ENCODE measurements at regions not wholly inside any gene's neighbourhood (a gene's known extent, or its start where the extent isn't known, plus 50 kb on each side); places are given as distances from the start of the nearest gene placed in this dataset.

- no peak overlapping the region for H3K4me3 Mint-ChIP-seq
- DNase-seq (no peak), ATAC-seq (no peak)
- H3K27ac Mint-ChIP-seq: no peak overlapping the region
- peaks cover 0 to 4% (median 2%) of the 10 kb centered on the region in 5 donors for H3K27me3 Mint-ChIP-seq
- no peaks in the 10 kb centered on the region for H3K36me3 Mint-ChIP-seq
- H3K4me1 ChIP-seq (ENCODE audit: control insufficient read depth in 2 of 2, insufficient read depth in 2 of 2, low read length in 2 of 2): no peaks in the 10 kb centered on the region
- H3K36me3 ChIP-seq (ENCODE audit: control insufficient read depth in 2 of 3, insufficient read depth in 3 of 3, low read length in 3 of 3): no peaks in the 10 kb centered on the region
- H3K27me3 ChIP-seq (ENCODE audit: control insufficient read depth in 2 of 2, insufficient read depth in 2 of 2, low read length in 2 of 2): peaks cover 0 to 3% of the 10 kb centered on the region in 2 donors
- no peak overlapping the region for H3K4me3 ChIP-seq (ENCODE audit: low read length)
- intact Hi-C loops (cut with micrococcal nuclease): no loop called here
- peaks cover 0 to 10% (median 2%) of the 10 kb centered on the region in 11 donors for H3K9me3 Mint-ChIP-seq
- ChIA-PET CTCF (no interaction called here), POLR2A (no interaction called here)
- H3K27ac ChIP-seq (ENCODE audit: low read depth, low read length): no peak overlapping the region
- H3K4me1 Mint-ChIP-seq: peaks cover 0 to 7% (median 0%) of the 10 kb centered on the region in 7 donors
- no peaks in the 10 kb centered on the region for H3K9me3 ChIP-seq (ENCODE audit: control insufficient read depth in 2 of 3, low read length in 3 of 3)
Observed at GRCh38 chr17:13346996-13347762, 254.6 kb downstream of the HS3ST3A1 start.

GRCh38 chr17:13346592-13346991 lies 255.1 kb downstream of the HS3ST3A1 start:
- Histone ChIP-seq H3K9me3 (ENCODE audit: control insufficient read depth in 2 of 3, low read length in 3 of 3) (no peaks in the 10 kb centered on the region), H3K4me1 (ENCODE audit: control insufficient read depth in 2 of 2, insufficient read depth in 2 of 2, low read length in 2 of 2) (no peaks in the 10 kb centered on the region), H3K27me3 (ENCODE audit: control insufficient read depth in 2 of 2, insufficient read depth in 2 of 2, low read length in 2 of 2) (peaks cover 0 to 5% of the 10 kb centered on the region in 2 donors), H3K4me3 (ENCODE audit: low read length) (no peak overlapping the region), H3K27ac (ENCODE audit: low read depth, low read length) (no peak overlapping the region), H3K36me3 (ENCODE audit: control insufficient read depth in 2 of 3, insufficient read depth in 3 of 3, low read length in 3 of 3) (no peaks in the 10 kb centered on the region)
- DNase-seq: no peak
- ChIA-PET POLR2A (no interaction called here), CTCF (no interaction called here)
- no peak for ATAC-seq
- Mint-ChIP-seq H3K27me3 (peaks cover 0 to 7% (median 0%) of the 10 kb centered on the region in 5 donors), H3K4me1 (peaks cover 0 to 7% (median 0%) of the 10 kb centered on the region in 7 donors), H3K4me3 (no peak overlapping the region), H3K27ac (no peak overlapping the region), H3K9me3 (peaks cover 0 to 10% (median 2%) of the 10 kb centered on the region in 11 donors), H3K36me3 (no peaks in the 10 kb centered on the region)
- intact Hi-C loops (cut with micrococcal nuclease): no loop called here

- no peak overlapping the region for H3K4me3 ChIP-seq (ENCODE audit: low read length)
- H3K9me3 ChIP-seq (ENCODE audit: control insufficient read depth in 2 of 3, low read length in 3 of 3): no peaks in the 10 kb centered on the region
- no peaks in the 10 kb centered on the region for H3K4me1 ChIP-seq (ENCODE audit: control insufficient read depth in 2 of 2, insufficient read depth in 2 of 2, low read length in 2 of 2)
- H3K27ac ChIP-seq (ENCODE audit: low read depth, low read length): no peak overlapping the region
- Mint-ChIP-seq H3K27ac (no peak overlapping the region), H3K27me3 (peaks cover 0 to 7% (median 0%) of the 10 kb centered on the region in 5 donors), H3K4me1 (peaks cover 0 to 7% (median 0%) of the 10 kb centered on the region in 7 donors), H3K4me3 (no peak overlapping the region), H3K9me3 (peaks cover 0 to 10% (median 2%) of the 10 kb centered on the region in 11 donors), H3K36me3 (no peaks in the 10 kb centered on the region)
- DNase-seq: no peak
- ATAC-seq: peak; percentile 31
- ChIA-PET CTCF (no interaction called here), POLR2A (no interaction called here)
- peaks cover 0 to 5% of the 10 kb centered on the region in 2 donors for H3K27me3 ChIP-seq (ENCODE audit: control insufficient read depth in 2 of 2, insufficient read depth in 2 of 2, low read length in 2 of 2)
- intact Hi-C loops (cut with micrococcal nuclease): no loop called here
- no peaks in the 10 kb centered on the region for H3K36me3 ChIP-seq (ENCODE audit: control insufficient read depth in 2 of 3, insufficient read depth in 3 of 3, low read length in 3 of 3)
Observed at GRCh38 chr17:13346081-13346533, 255.6 kb downstream of the HS3ST3A1 start.

GRCh38 chr17:13338421-13338820 lies 263.3 kb downstream of the HS3ST3A1 start:
- Histone ChIP-seq H3K27me3 (ENCODE audit: control insufficient read depth in 2 of 2, insufficient read depth in 2 of 2, low read length in 2 of 2) (peaks cover 0 to 5% of the 10 kb centered on the region in 2 donors), H3K27ac (ENCODE audit: low read depth, low read length) (no peak overlapping the region), H3K9me3 (ENCODE audit: control insufficient read depth in 2 of 3, low read length in 3 of 3) (no peaks in the 10 kb centered on the region), H3K4me1 (ENCODE audit: control insufficient read depth in 2 of 2, insufficient read depth in 2 of 2, low read length in 2 of 2) (no peaks in the 10 kb centered on the region), H3K4me3 (ENCODE audit: low read length) (no peak overlapping the region), H3K36me3 (ENCODE audit: control insufficient read depth in 2 of 3, insufficient read depth in 3 of 3, low read length in 3 of 3) (no peaks in the 10 kb centered on the region)
- intact Hi-C loops (cut with micrococcal nuclease): loop anchor here (1.0 to 10.0 kb wide), 6 partner anchors 259 to 1588 kb away; partner anchors contain the start of gene HS3ST3B1 (in 2 of the 2)
- ATAC-seq (no peak), DNase-seq (no peak)
- Mint-ChIP-seq H3K4me1 (peaks cover 0 to 7% (median 3%) of the 10 kb centered on the region in 7 donors), H3K36me3 (no peaks in the 10 kb centered on the region), H3K4me3 (peak overlapping the region in 4 of 10 donors; percentile 28 to 62 (median 52)), H3K27me3 (peaks cover 9 to 49% (median 30%) of the 10 kb centered on the region in 5 donors), H3K27ac (no peak overlapping the region), H3K9me3 (peaks cover 0 to 2% (median 0%) of the 10 kb centered on the region in 11 donors)
- ChIA-PET POLR2A (no interaction called here), CTCF (interaction anchor here (0.6 to 0.8 kb wide), 2 partner anchors 10 to 1761 kb away, joined by 3 read pairs; no protein-coding TSS in a partner anchor)

- no peak for ATAC-seq
- H3K27ac Mint-ChIP-seq: no peak overlapping the region
- CTCF ChIA-PET: interaction anchor here (0.6 to 2.0 kb wide), 6 partner anchors 9 to 1761 kb away, joined by 3 to 7 read pairs (median 3); no protein-coding TSS in a partner anchor
Observed at GRCh38 chr17:13337864-13338371, 263.8 kb downstream of the HS3ST3A1 start.

GRCh38 chr17:13337151-13337550 lies 264.6 kb downstream of the HS3ST3A1 start:
- no peaks in the 10 kb centered on the region for H3K36me3 ChIP-seq (ENCODE audit: control insufficient read depth in 2 of 3, insufficient read depth in 3 of 3, low read length in 3 of 3)
- H3K27ac ChIP-seq (ENCODE audit: low read depth, low read length): no peak overlapping the region
- Mint-ChIP-seq H3K4me1 (peaks cover 0 to 7% (median 3%) of the 10 kb centered on the region in 7 donors), H3K27me3 (peaks cover 9 to 59% (median 30%) of the 10 kb centered on the region in 5 donors), H3K4me3 (no peak overlapping the region), H3K9me3 (peaks cover 0 to 3% (median 0%) of the 10 kb centered on the region in 11 donors), H3K36me3 (no peaks in the 10 kb centered on the region), H3K27ac (no peak overlapping the region)
- DNase-seq (no peak), ATAC-seq (no peak)
- H3K9me3 ChIP-seq (ENCODE audit: control insufficient read depth in 2 of 3, low read length in 3 of 3): no peaks in the 10 kb centered on the region
- ChIA-PET POLR2A (no interaction called here), CTCF (interaction anchor here (0.6 to 2.0 kb wide), 4 partner anchors 307 to 1589 kb away, joined by 3 to 7 read pairs (median 4); no protein-coding TSS in a partner anchor)
- intact Hi-C loops (cut with micrococcal nuclease): loop anchor here (2.0 to 10.0 kb wide), 6 partner anchors 260 to 1590 kb away; partner anchors contain the start of gene HS3ST3B1 (in 2 of the 2)
- H3K4me3 ChIP-seq (ENCODE audit: low read length): no peak overlapping the region
- no peaks in the 10 kb centered on the region for H3K4me1 ChIP-seq (ENCODE audit: control insufficient read depth in 2 of 2, insufficient read depth in 2 of 2, low read length in 2 of 2)
- peaks cover 0 to 2% of the 10 kb centered on the region in 2 donors for H3K27me3 ChIP-seq (ENCODE audit: control insufficient read depth in 2 of 2, insufficient read depth in 2 of 2, low read length in 2 of 2)

More at GRCh38 chr17:13337864-13338371, 263.8 kb downstream of the HS3ST3A1 start:
- Histone ChIP-seq H3K27ac (ENCODE audit: low read depth, low read length) (no peak overlapping the region), H3K9me3 (ENCODE audit: control insufficient read depth in 2 of 3, low read length in 3 of 3) (no peaks in the 10 kb centered on the region), H3K36me3 (ENCODE audit: control insufficient read depth in 2 of 3, insufficient read depth in 3 of 3, low read length in 3 of 3) (no peaks in the 10 kb centered on the region), H3K4me3 (ENCODE audit: low read length) (no peak overlapping the region), H3K4me1 (ENCODE audit: control insufficient read depth in 2 of 2, insufficient read depth in 2 of 2, low read length in 2 of 2) (no peaks in the 10 kb centered on the region), H3K27me3 (ENCODE audit: control insufficient read depth in 2 of 2, insufficient read depth in 2 of 2, low read length in 2 of 2) (peaks cover 0 to 5% of the 10 kb centered on the region in 2 donors)
- Mint-ChIP-seq H3K27me3 (peaks cover 9 to 54% (median 30%) of the 10 kb centered on the region in 5 donors), H3K4me1 (peaks cover 0 to 7% (median 3%) of the 10 kb centered on the region in 7 donors), H3K36me3 (no peaks in the 10 kb centered on the region), H3K9me3 (peaks cover 0 to 3% (median 0%) of the 10 kb centered on the region in 11 donors), H3K4me3 (peak overlapping the region in 7 of 10 donors; percentile 28 to 63 (median 51))
- peak in 5 of 9 donors; percentile 4 to 22 (median 16) for DNase-seq
- intact Hi-C loops (cut with micrococcal nuclease): loop anchor here (1.0 to 10.0 kb wide), 7 partner anchors 259 to 1589 kb away; partner anchors contain the start of gene HS3ST3B1 (in 2 of the 2)
- POLR2A ChIA-PET: no interaction called here

Data from naive thymus-derived CD4-positive, alpha-beta T cell (primary cell).